HUES6 (cell line): ENCODE measurements at regions not wholly inside any gene's neighbourhood (a gene's known extent, or its start where the extent isn't known, plus 50 kb on each side); places are given as distances from the start of the nearest gene placed in this dataset.
"Not testable (repeated sequence)": the region's sequence is repeated elsewhere in the genome, so short reads cannot be mapped to it uniquely, and the experiment has no call there.

Source experiments
- H3K27ac ChIP-seq: 2 replicates; pipeline ENCODE4 v1.7.0; 2013; ENCODE audit warnings: low read depth, mild to moderate bottlenecking, low read length, inconsistent platforms
- H3K27me3 ChIP-seq: 2 replicates; pipeline ENCODE4 v1.6.1; 2013; ENCODE audit warnings: low read length; ENCODE audit not compliant: control insufficient read depth, insufficient read depth
- H3K36me3 ChIP-seq: 2 replicates; pipeline ENCODE4 v1.6.1; 2013; ENCODE audit warnings: low read length; ENCODE audit not compliant: control insufficient read depth, insufficient read depth
- H3K4me1 ChIP-seq: 2 replicates; pipeline ENCODE4 v1.6.1; 2013; ENCODE audit warnings: low read length; ENCODE audit not compliant: control insufficient read depth, insufficient read depth
- H3K4me3 ChIP-seq: 2 replicates; pipeline ENCODE4 v1.5.1; 2013; ENCODE audit warnings: low read depth, low read length
- H3K9ac ChIP-seq: one replicate; pipeline ENCODE4 v1.6.1; 2013; ENCODE audit warnings: mild to moderate bottlenecking, low read length
- H3K9me3 ChIP-seq: 2 replicates; pipeline ENCODE4 v1.6.1; 2013; ENCODE audit warnings: low read depth, low read length; ENCODE audit not compliant: control insufficient read depth, insufficient read depth

GRCh38 chr13:90493667-90494066, 853.8 kb upstream of the MIR17HG start:
- no peaks in the 10 kb centered on the region for H3K27me3 ChIP-seq
- no peak overlapping the region for H3K9ac ChIP-seq
- H3K27ac ChIP-seq = no peak overlapping the region
- H3K4me3 ChIP-seq = no peak overlapping the region
- no peaks in the 10 kb centered on the region for H3K4me1 ChIP-seq
- H3K9me3 ChIP-seq = no peaks in the 10 kb centered on the region
- H3K36me3 ChIP-seq = no peaks in the 10 kb centered on the region

DNA sequence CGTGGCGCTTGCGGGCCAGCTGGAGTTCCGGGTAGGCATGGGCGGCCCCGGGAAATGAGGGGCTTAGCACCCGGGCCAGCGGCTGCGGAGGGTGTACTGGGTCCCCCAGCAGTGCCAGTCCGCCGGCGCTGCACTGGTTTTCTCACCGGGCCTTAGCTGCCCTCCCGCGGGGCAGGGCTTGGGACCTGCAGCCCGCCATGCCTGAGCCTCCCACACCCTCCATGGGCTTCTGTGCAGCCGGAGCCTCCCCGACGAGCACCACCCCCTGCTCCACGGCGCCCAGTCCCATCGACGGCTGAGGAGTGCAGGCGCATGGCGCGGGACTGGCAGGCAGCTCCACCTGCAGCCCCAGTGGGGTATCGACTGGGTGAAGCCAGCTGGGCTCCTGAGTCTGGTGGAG, 852.6 kb upstream of the MIR17HG start:
- H3K9ac ChIP-seq, H3K27ac ChIP-seq, H3K9me3 ChIP-seq, H3K4me3 ChIP-seq, H3K36me3 ChIP-seq, H3K27me3 ChIP-seq, H3K4me1 ChIP-seq: not testable (repeated sequence)

DNA sequence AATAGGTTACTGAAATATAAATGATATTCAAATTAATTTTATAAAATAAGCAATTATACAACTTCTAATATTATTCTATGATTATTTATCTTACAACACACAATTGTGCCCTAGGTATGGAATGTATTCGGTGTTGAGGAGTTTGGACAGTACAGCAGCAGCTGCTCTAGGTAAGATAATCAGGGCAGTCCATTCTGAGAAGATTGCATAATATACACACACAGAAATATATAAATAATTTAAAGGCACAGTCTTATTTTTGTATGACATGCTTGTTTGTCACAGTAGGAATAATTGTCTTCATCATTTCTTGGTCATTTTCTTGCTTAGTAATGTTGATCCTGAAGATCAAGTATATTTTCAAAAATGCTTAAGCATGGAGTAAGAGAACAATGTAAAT, 849.4 kb upstream of the MIR17HG start:
- no peaks in the 10 kb centered on the region for H3K9me3 ChIP-seq
- no peak overlapping the region for H3K27ac ChIP-seq
- H3K36me3 ChIP-seq = no peaks in the 10 kb centered on the region
- no peaks in the 10 kb centered on the region for H3K27me3 ChIP-seq
- H3K9ac ChIP-seq = no peak overlapping the region
- H3K4me3 ChIP-seq = no peak overlapping the region
- no peaks in the 10 kb centered on the region for H3K4me1 ChIP-seq

GRCh38 chr13:90498816-90499215, 848.7 kb upstream of the MIR17HG start:
- Histone ChIP-seq H3K4me3 (no peak overlapping the region), H3K4me1 (no peaks in the 10 kb centered on the region)

GRCh38 chr13:90500569-90500968, 846.9 kb upstream of the MIR17HG start:
- Histone ChIP-seq H3K4me1 (no peaks in the 10 kb centered on the region), H3K27ac (no peak overlapping the region), H3K36me3 (no peaks in the 10 kb centered on the region), H3K9me3 (no peaks in the 10 kb centered on the region), H3K4me3 (no peak overlapping the region), H3K9ac (no peak overlapping the region), H3K27me3 (no peaks in the 10 kb centered on the region)

More at GRCh38 chr13:90498816-90499215, 848.7 kb upstream of the MIR17HG start:
- no peaks in the 10 kb centered on the region for H3K36me3 ChIP-seq
- H3K27ac ChIP-seq = no peak overlapping the region
- H3K9ac ChIP-seq = no peak overlapping the region
- no peaks in the 10 kb centered on the region for H3K27me3 ChIP-seq
- H3K9me3 ChIP-seq = no peaks in the 10 kb centered on the region

DNA sequence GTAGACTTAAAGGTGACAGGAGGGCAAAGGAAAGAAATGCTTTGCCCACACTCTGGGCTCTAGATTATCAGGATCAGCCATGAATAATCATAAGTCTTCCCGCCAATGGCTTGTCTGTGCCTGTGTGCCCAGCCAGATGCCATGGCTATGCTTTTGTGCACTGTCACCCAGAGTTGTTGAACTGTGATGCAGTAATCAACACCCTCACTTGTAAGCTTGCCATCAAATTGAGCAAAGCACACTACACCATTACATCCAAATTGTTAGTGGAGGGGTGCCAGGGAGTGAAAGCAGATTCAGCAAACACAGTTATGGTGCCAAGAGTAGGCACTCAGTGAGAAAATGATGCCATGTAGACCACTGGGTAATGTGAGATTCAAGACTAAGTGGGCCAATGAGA, 845.3 kb upstream of the MIR17HG start:
- Histone ChIP-seq H3K27ac (no peak overlapping the region), H3K4me3 (no peak overlapping the region)

GRCh38 chr13:90502762-90503161, 844.7 kb upstream of the MIR17HG start:
- H3K27me3 ChIP-seq = no peaks in the 10 kb centered on the region
- no peak overlapping the region for H3K9ac ChIP-seq
- H3K9me3 ChIP-seq = no peaks in the 10 kb centered on the region
- H3K27ac ChIP-seq = no peak overlapping the region
- H3K4me3 ChIP-seq = no peak overlapping the region
- no peaks in the 10 kb centered on the region for H3K4me1 ChIP-seq
- no peaks in the 10 kb centered on the region for H3K36me3 ChIP-seq

More for the DNA sequence above, 845.3 kb upstream of the MIR17HG start:
- no peaks in the 10 kb centered on the region for H3K9me3 ChIP-seq
- no peaks in the 10 kb centered on the region for H3K4me1 ChIP-seq
- H3K9ac ChIP-seq = no peak overlapping the region
- H3K27me3 ChIP-seq = no peaks in the 10 kb centered on the region
- no peaks in the 10 kb centered on the region for H3K36me3 ChIP-seq

DNA sequence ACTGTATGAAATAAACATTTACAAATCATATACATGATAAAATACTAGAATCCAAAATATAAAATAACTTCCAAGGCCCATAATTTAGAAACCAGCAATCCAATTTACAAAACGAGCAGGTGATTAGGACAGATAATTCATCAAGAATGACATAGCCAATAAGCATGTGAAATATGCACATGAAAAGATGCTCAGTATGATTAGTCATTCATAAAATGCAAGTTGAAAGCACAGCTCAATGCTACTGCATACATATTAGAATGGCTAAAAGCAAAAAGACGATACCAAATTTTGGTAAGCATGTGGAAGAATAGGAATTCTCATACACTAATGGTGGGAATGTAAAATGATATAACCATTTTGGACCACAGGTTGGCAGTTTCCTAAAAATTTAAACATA, 837.2 kb upstream of the MIR17HG start:
- H3K9ac ChIP-seq = no peak overlapping the region
- no peaks in the 10 kb centered on the region for H3K9me3 ChIP-seq
- H3K27ac ChIP-seq = no peak overlapping the region
- H3K4me1 ChIP-seq = no peaks in the 10 kb centered on the region
- no peaks in the 10 kb centered on the region for H3K27me3 ChIP-seq
- H3K4me3 ChIP-seq = no peak overlapping the region
- H3K36me3 ChIP-seq = no peaks in the 10 kb centered on the region

- no peaks in the 10 kb centered on the region for H3K9me3 ChIP-seq
- no peak overlapping the region for H3K4me3 ChIP-seq
- H3K27me3 ChIP-seq = no peaks in the 10 kb centered on the region
- H3K27ac ChIP-seq = no peak overlapping the region
- H3K4me1 ChIP-seq = no peaks in the 10 kb centered on the region
- H3K9ac ChIP-seq = no peak overlapping the region
- no peaks in the 10 kb centered on the region for H3K36me3 ChIP-seq
Measured at GRCh38 chr13:90511903-90512302, 835.6 kb upstream of the MIR17HG start.

DNA sequence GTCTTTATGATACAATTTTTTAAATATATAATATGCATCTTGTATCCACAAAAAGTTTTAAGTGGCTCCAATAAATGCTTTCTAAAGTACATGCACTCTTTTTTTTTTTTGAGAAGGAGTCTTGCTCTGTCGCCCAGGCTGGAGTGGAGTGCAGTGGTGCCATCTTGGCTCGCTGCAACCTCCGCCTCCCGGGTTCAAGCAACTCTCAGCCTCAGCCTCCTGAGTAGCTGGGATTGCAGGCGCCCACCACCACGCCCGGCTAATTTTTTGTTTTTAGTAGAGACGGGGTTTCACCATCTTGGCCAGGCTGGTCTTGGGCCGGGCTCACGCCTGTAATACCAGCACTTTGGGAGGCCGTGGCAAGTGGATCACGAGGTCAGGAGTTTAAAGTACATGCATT, 832.8 kb upstream of the MIR17HG start:
- H3K9ac ChIP-seq = not testable (repeated sequence)

DNA sequence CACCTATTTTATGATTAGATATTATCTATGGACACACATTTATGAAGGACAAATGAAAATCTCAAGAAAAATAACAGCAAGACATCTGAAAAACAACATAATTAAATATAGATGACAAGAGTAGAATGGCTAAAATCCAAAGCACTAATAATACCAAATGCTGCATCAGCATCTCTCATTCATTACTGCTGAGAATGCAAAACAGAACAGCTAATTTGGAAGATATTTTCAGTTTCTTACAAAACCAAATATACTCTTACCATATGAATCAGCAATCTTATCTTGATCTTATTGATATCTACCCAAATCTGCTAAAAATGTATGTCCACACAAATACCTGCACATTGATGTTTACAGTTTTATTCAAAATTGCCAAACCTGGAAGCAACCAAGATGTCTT, 829.1 kb upstream of the MIR17HG start:
- Histone ChIP-seq H3K9me3 (no peaks in the 10 kb centered on the region), H3K27me3 (no peaks in the 10 kb centered on the region), H3K9ac (no peak overlapping the region), H3K4me3 (no peak overlapping the region), H3K27ac (no peak overlapping the region), H3K4me1 (no peaks in the 10 kb centered on the region), H3K36me3 (no peaks in the 10 kb centered on the region)

More for the DNA sequence above, 832.8 kb upstream of the MIR17HG start:
- not testable (repeated sequence) for H3K27ac ChIP-seq, H3K4me3 ChIP-seq, H3K9me3 ChIP-seq, H3K4me1 ChIP-seq, H3K27me3 ChIP-seq, H3K36me3 ChIP-seq

DNA sequence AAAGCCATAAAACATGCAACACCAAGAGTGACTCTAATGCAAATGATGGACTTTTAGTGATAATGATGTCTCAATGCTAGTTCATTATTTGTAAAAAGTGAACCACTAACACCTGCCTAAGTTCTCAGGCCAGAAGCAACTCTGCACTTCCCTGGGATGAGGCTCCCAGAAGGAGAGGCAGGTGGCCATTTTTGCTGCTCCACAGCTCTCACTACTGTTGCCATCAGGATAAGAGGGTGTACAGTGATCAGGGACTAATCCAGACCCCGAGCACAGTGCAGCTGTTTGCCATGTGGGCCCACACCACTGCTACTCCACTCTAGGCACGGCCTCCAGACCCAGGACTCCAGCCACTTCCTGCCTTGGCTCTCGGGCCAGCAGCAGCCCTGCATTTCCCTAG, 828.3 kb upstream of the MIR17HG start:
- Histone ChIP-seq H3K9me3 (no peaks in the 10 kb centered on the region), H3K27ac (no peak overlapping the region)

More for the DNA sequence above, 828.3 kb upstream of the MIR17HG start:
- Histone ChIP-seq H3K27me3 (no peaks in the 10 kb centered on the region), H3K9ac (no peak overlapping the region), H3K36me3 (no peaks in the 10 kb centered on the region), H3K4me3 (no peak overlapping the region), H3K4me1 (no peaks in the 10 kb centered on the region)
